ENCODE measurements at regions not wholly inside any gene's neighbourhood (a gene's known extent, or its start where the extent isn't known, plus 50 kb on each side); places are given as distances from the start of the nearest gene placed in this dataset.

DNA sequence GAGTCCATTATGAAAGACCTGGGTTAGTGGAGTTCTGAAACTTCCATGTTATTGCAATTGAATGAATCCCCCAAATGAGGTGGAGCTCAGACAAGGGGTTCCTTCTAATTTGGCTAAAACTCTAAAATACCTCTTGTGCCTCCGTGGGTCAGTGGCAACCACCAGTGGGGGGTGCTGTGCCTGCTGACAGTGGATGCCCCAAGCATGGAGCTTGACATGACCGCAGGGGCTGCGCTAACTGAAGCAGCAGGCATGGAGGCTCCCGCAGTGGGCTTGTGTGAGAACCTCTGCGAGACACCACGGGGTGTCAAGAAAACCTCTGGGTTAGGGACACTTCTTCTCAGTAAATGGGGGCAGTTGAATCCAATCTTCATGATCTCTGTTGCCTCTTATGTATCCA is 200.5 kb downstream of the DRD1 start:
- DNase-seq (ENCODE audit: low spot score), result no peak

DNA sequence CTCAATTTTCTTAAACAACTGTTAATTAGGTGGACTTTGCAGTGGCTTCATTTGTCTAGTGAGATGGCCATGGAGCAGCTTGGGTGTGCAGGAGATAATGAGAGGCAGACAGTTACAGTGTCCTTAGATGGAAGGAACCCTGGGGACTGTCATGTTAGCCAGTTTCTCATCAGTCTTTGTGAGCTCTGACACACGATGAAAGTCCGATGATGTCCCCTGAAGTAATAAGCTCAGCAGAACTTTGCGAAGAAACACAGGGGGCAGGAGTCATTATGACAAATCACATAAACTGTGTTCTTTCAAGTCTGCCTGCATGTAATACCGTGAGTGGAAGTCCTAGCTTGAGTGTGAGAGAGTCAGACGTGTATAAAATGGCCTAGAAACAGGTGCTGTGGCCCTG is 201.8 kb downstream of the DRD1 start:
- DNase-seq (ENCODE audit: low spot score), result no peak

DNA sequence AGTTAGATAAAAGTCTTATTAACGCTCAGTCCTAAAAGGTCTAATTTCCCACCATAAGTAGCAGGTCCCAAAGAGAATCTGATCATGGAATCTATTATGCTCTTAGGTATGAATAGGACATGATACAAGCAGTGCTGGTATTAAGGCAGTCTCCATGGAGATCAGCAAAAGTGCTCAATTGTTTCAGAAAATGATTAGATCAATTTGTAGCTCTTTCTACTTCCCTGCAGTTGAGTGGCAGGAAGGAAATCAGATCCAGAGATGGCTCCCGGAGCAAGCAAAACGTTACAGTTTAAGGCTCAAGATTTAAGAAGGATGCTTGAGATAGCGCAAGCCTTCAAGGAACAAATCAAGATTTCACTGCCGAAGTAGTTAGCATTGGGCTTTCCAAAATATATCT is 205.7 kb downstream of the DRD1 start:
- DNase-seq (ENCODE audit: low spot score), result no peak

DNA sequence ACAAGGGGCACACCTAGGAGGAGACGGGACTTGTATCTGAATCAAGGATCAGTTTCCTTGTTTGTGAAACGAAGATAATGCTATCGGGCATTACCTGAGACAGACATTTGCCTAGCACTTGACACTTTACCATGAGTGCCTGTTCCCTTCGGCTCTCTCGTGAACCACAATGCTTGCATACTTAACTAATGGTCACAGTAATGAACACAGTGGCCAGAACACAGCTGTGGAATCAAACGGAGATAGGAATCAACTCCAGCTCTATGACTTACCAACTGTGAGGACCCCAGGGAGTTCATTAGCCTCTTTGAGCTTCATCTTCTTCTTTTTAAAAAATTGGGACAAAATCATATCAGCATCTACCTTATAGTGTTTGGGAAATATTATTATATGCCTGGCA is 207.8 kb downstream of the DRD1 start:
- no peak for DNase-seq (ENCODE audit: low spot score)

DNA sequence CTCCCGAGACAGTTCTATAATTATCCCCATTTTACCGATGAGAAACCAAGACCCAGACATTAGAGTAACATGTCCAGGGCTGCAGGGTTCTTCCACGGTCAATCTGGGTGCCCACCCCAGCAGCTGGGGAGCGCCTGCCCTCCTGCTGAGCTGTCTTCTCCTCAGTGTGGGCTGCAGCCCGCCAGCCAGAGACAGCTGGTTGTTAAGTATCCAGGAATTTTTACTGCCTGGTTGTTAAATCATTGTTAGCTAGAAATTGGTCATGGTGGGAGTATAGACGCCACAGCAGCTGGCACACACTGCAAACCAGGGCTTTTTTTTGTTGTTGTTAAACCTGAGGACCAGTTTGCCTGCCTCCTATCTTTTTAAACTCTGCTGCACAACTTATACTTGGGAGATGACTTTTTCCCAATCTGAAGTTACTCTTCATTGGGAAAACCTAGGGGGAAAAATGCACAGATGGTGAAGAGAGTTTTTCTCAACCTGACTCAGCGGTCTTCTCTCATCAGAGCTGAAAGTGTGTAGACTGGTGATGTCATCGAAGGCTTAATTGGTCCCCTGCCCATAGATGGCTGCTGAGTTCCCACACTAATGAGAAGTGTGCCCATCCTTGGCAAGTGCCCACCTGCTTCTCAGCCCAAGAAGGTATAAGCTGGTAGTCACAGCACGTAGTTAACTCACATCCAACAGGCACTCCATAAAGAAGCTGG is 208.6 kb downstream of the DRD1 start:
- no peak for DNase-seq (ENCODE audit: low spot score)

DNA sequence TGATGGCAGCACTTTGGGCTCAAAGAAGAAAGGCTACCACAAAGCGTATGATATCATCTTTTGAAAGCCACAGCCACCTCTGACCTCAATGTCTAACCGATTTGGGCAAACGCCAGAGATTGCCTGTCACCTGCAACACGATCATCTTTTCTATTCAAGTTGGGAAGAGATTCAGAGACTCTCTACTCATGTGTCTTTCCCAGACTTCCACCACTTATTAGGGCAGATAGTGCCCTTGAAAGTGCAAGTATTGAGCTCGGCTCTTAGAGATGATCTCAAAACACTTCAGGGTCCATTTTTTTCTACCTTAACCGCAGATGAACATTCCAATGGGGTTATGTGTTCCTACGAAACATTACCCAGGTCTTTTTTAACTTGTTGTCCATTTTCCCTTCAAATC is 213.7 kb downstream of the DRD1 start:
- no peak for DNase-seq (ENCODE audit: low spot score)

DNA sequence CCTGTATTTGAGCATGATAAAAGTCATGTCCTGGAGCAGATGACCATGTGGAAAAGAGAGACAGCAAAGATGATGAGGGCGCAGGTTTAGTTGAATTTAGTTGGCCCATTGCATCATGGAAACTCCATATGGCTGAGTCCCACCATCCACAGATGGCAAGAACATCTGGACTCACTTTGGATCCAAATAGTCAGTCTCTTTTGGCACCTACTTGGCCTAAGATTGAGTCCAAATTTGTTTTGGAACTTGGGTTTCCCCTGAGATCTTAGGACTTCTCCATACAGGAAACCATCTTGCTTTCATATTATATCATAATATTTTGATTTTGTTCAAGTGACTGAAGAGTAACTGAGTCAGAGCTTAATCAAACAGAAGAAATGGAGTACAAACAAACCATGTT is 217.5 kb downstream of the DRD1 start:
- no peak for DNase-seq (ENCODE audit: low spot score)

- no peak for DNase-seq (ENCODE audit: low spot score)
These were observed 220.7 kb downstream of the DRD1 start for GRCh38 chr5:175223291-175223690.

- DNase-seq (ENCODE audit: low spot score), result no peak
These were observed 221.4 kb downstream of the DRD1 start for GRCh38 chr5:175222621-175223020.

DNA sequence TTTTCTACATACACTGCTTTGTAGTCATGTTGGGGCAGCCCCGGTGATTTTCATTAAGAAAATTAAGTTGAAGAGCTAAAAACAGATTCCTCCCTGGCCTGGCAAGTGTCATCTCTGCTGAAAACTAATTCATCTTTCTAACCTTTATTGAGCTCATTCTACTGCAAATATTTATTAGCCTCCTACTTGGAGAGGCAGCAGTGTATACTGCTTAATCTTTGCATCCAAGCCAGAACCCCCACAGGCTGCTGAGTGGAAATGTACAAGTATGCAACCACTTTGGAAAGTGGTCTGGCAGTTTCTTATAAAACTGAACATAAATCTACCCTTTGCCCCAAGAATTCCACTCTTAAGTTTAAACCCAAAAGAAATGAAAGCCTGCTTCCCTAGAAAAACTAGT is 223.4 kb downstream of the DRD1 start:
- no peak for DNase-seq (ENCODE audit: low spot score)

DNA sequence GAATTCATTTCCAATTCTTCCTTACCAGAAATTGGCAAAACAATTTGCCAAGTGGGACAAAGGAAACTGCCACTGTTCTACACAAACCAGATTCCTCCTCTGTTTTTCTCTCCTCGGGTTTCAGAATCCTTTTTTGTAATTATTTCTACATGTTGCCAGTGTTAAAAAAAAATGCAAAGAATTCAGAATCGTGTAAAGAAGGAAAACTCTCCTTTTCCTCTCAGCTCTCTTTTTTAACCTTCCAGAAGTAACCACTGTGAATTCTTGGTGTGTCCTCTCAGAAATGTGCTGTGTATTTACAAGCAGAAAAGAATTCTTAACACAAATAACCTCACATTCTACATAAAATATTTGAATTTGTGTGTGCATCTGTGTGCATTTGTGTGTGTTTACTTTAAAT is 224.6 kb downstream of the DRD1 start:
- no peak for DNase-seq (ENCODE audit: low spot score)

GRCh38 chr5:175216991-175217390 is 227.0 kb downstream of the DRD1 start:
- no peak for DNase-seq (ENCODE audit: low spot score)

GRCh38 chr5:175215906-175216305 is 228.1 kb downstream of the DRD1 start:
- DNase-seq (ENCODE audit: low spot score), result peak; percentile 69

GRCh38 chr5:175214152-175214551 is 229.8 kb downstream of the DRD1 start:
- no peak for DNase-seq (ENCODE audit: low spot score)

GRCh38 chr5:175211956-175212756 is 231.8 kb downstream of the DRD1 start:
- DNase-seq (ENCODE audit: low spot score), result no peak

- DNase-seq (ENCODE audit: low spot score), result peak; percentile 68
These were observed 236.5 kb downstream of the DRD1 start for GRCh38 chr5:175207321-175208040.

DNA sequence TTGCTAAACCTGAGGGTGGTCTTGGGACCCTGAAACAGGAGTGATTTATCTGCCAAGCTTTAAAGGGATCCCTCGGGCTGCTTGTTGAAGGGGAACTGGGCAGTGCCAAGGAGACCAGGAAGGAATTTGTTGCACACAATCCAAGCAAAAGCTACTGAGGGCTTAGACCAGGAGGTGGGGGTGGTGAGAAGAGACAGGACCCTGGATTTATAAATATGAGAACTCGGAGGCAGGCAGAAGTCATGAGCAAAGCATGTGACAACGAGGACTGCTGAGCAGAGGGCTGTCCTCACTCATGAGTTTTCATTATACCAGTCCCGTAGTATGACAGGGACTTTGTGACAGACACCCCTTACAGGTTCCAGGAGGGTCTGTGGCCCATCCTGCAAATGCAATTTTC is 237.3 kb downstream of the DRD1 start:
- DNase-seq (ENCODE audit: low spot score), result no peak

GRCh38 chr5:175202463-175203068 is 241.4 kb downstream of the DRD1 start:
- no peak for DNase-seq (ENCODE audit: low spot score)

DNA sequence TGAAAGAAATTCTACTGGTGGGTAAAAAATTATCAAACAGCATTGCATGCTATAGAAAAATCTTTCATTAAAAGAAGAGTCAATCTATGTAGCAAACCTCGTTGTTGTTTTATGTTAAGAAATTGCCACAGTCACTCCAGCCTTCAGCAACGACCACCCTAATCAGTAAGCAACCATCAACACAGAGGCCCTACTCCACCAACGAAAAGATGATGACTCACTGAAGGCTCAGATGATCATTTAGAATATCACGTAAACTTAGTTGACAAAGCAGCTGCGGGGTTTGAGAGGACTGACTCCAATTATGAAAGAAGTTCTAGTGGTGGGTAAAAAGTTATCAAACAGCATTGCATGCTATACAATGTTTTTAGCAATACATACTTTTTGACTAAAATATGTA is 242.6 kb downstream of the DRD1 start:
- DNase-seq (ENCODE audit: low spot score), result no peak

DNA sequence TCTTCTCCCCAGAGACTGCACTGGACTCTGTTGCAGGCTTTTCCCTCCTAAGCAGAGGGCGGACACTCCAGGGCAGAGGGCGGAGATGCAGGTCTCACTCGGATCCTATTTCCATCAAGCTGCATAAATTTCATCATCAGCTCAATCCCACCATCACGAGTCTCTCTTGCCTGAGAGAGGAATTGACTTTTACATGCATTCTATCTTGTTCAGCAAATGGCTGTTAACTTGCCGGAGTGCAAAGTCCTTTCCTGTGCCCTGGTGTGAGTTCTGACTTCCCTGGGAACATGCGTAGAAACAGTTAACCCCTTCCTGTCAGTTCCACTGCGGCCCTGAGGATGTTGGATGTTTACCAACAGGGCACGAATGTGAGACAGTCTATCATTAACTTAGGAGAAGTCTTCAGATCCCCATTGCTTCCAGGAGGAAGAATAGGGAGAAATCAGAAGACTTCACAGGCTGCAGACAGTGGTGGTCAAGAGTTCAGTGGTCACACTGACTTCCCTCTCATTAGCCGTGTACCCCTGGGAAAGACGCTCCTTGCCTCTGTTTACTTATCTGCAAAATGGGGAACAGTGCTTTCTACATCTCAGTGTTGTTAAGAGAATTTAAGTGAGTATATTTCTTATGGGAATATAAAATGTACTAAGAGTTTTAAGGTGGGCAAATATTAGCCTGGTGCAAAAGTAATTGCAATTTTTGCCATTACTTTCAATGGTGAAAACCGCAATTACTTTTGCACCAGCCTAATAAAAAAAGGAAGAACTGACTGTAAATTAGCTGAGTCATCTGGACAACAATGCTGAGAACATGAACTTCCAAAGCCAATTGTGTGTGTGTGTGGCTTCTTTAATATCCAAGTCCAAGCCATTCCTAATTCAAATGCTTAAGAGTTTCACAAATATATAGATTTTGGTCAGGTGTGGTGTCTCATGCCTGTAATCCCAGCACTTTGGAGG is 248.0 kb downstream of the DRD1 start:
- DNase-seq (ENCODE audit: low spot score), result no peak

- DNase-seq (ENCODE audit: low spot score), result no peak
These were observed 262.7 kb downstream of the DRD1 start for GRCh38 chr5:175181331-175181730.
